ENCODE measurements at regions not wholly inside any gene's neighbourhood (a gene's known extent, or its start where the extent isn't known, plus 50 kb on each side); places are given as distances from the start of the nearest gene placed in this dataset.

DNA sequence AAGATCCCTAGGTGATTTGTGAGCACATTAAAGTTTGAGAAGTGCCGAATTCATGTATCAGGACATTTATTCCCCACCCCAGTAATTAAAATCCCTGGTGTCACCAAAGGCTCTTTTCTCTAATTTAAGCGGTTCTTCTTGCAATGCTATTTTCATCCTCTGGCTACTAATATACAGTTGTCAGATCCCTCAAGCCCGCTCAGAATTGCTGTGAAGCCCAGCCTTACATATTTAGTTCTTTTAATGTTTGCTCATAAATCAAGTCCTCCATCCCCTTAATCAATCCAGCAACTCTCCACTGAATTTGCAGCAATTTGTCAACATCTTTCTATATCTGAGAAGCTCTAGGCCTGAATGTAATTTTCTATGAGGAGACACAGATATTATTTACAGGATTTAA lies 437.9 kb downstream of the PIK3C3 start:
- TF ChIP-seq, protein P1, sequence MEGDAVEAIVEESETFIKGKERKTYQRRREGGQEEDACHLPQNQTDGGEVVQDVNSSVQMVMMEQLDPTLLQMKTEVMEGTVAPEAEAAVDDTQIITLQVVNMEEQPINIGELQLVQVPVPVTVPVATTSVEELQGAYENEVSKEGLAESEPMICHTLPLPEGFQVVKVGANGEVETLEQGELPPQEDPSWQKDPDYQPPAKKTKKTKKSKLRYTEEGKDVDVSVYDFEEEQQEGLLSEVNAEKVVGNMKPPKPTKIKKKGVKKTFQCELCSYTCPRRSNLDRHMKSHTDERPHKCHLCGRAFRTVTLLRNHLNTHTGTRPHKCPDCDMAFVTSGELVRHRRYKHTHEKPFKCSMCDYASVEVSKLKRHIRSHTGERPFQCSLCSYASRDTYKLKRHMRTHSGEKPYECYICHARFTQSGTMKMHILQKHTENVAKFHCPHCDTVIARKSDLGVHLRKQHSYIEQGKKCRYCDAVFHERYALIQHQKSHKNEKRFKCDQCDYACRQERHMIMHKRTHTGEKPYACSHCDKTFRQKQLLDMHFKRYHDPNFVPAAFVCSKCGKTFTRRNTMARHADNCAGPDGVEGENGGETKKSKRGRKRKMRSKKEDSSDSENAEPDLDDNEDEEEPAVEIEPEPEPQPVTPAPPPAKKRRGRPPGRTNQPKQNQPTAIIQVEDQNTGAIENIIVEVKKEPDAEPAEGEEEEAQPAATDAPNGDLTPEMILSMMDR (IDR thresholded peaks at IDR 0.05; ENCODE audit: insufficient read depth, low read length) = no peak
- no peak overlapping the region for H3K4me3 ChIP-seq (ENCODE audit: low read depth, low read length)
- no peak for DNase-seq (ENCODE audit: low read depth)

DNA sequence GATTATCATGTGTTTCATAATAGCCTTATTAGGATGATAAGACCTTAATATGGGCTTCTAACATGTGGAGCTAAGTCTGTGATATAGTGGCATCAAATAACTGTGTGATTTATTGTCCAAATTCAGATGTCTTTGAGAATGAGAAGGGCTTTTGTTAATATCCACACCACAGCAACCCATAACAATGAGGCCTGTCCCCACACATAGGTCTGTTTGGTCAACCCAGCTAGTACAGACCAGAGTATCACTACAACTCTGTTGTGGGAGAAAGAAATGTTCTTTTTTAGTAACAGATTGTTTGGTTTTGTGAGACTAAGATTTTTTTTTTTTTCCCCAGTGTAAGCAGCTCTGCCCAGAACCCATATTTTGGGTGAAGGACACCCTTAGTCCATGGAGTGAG lies 439.2 kb downstream of the PIK3C3 start:
- TF ChIP-seq, protein P1 (IDR thresholded peaks at IDR 0.05; ENCODE audit: insufficient read depth, low read length) = no peak
- H3K4me3 ChIP-seq (ENCODE audit: low read depth, low read length) = no peak overlapping the region
- no peak for DNase-seq (ENCODE audit: low read depth)

DNA sequence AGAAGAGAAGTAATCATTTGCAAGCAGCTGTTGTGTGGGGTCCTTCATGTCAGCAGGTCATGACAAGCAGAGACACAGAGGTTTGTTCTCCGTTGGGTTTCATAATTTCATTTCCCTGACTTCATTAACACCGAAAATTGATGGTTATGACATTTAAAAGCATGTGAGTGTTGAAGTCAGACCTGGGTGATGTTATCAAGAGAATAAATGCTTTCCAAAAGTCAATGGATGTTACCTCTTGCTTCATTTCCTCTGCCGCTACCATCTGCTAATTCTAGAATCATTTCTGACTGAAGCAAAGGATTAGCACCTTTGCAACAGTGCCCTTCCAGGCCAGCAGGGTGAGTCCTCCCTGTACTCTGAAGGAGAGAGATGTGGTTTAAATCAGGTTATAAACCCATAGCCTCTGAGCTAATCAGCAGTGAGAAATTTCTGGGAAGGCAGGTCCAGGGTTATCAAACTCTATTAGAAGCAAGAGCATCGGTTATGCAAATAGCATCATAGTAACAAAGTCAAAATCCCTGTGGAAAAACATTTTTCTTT lies 446.2 kb downstream of the PIK3C3 start:
- TF ChIP-seq, protein P1 (IDR thresholded peaks at IDR 0.05; ENCODE audit: insufficient read depth, low read length) = peak; percentile 28
- DNase-seq (ENCODE audit: low read depth) = no peak
- H3K4me3 ChIP-seq (ENCODE audit: low read depth, low read length) = no peak overlapping the region

DNA sequence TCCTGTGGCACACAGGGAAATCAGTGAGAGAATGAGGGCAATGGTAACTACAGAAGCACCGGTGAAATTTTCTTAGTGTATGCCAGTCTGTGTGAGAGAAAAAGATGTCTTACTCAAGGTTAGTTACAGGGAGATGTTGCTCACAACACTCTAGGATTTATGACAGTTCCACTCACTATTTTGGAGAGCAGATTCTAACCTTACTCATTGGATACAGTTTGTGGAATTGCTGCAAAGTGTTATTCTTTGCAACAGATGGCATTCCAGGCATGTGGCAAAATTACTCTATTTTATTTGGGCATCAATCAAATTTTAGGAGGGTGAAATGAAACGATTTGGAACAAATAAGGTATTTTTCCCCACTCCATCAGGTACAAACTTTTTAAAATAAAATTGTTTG lies 449.1 kb downstream of the PIK3C3 start:
- DNase-seq (ENCODE audit: low read depth) = no peak
- TF ChIP-seq, protein P1 (IDR thresholded peaks at IDR 0.05; ENCODE audit: insufficient read depth, low read length) = no peak
- no peak overlapping the region for H3K4me3 ChIP-seq (ENCODE audit: low read depth, low read length)

DNA sequence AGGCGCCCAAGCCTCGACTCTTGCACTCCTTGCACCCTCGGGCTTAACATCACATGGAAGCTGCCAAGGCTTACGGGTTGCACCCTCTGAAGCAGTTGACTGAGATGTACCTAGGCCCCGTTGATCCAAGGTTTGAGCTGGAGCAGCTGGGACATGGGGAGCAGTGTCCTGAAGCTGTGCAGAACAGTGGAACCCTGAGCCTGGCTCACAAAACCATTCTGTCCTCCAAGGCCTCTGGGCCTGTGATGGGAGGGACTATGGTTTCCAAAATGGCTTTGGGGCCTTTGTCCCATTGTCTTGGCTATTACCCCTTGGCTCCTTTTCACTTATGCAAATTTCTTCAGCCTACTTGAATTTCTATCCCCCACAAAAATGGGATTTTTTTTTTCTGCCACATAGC lies 454.0 kb downstream of the PIK3C3 start:
- TF ChIP-seq, protein P1 (IDR thresholded peaks at IDR 0.05; ENCODE audit: insufficient read depth, low read length) = no peak
- H3K4me3 ChIP-seq (ENCODE audit: low read depth, low read length) = no peak overlapping the region
- no peak for DNase-seq (ENCODE audit: low read depth)

DNA sequence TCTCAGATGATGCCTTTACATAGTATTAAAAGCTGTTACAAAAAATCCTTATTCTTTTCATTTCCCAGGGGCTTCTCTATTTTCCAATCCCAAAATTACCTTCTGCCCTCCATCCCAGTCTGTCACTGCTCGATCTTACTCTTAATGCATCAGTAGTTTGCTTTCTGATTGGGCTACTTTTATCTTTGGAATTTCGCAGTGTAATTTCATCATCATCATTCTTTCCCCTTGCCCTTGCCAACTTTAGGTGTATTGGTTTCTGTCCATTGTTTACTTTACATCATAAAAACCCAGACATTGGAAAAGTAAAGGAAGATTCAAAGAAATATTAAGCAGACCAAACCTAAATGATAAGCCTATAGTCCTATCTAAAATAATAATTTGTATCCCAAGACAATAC lies 457.2 kb downstream of the PIK3C3 start:
- H3K4me3 ChIP-seq (ENCODE audit: low read depth, low read length) = no peak overlapping the region
- TF ChIP-seq, protein P1 (IDR thresholded peaks at IDR 0.05; ENCODE audit: insufficient read depth, low read length) = no peak
- peak; percentile 43 for DNase-seq (ENCODE audit: low read depth)

DNA sequence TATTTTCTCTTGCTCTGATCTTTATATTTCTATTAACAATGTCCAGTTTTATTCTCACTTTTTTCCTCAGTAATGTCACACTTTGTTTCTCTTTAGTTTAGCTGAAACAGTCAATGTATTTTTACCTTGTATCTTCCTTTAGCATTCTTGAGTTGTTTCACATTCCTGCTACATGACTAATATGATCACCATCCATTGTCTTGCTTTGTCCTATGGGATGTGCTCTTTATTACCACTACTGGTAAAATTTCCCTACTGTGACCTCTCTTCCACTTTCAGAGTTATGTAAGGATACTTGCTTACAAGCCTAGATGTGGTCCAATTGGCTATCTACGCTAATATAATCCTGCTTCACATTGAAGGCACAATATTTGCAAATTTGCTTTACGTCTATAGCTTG lies 457.9 kb downstream of the PIK3C3 start:
- DNase-seq (ENCODE audit: low read depth) = peak; percentile 51
- TF ChIP-seq, protein P1 (IDR thresholded peaks at IDR 0.05; ENCODE audit: insufficient read depth, low read length) = no peak

More for the DNA sequence above, 457.9 kb downstream of the PIK3C3 start:
- no peak overlapping the region for H3K4me3 ChIP-seq (ENCODE audit: low read depth, low read length)

All from fibroblast of the aortic adventitia (primary cell).